Ishikawa (cell line): ENCODE measurements at regions not wholly inside any gene's neighbourhood (a gene's known extent, or its start where the extent isn't known, plus 50 kb on each side); places are given as distances from the start of the nearest gene placed in this dataset.

Experiments used
- CEBPB ChIP-seq: IDR thresholded peaks from 2 replicates; pipeline ENCODE4 v1.6.1; 2012
- CREB1 ChIP-seq: IDR thresholded peaks from 2 replicates; pipeline ENCODE4 v1.6.1; 2012; ENCODE audit warnings: low read depth
- EGR1 ChIP-seq: IDR thresholded peaks from 2 replicates; pipeline ENCODE4 v1.6.1; 2012
- EP300 ChIP-seq: IDR thresholded peaks from 2 replicates; pipeline ENCODE4 v1.6.1; 2012; ENCODE audit warnings: borderline replicate concordance
- FOXM1 ChIP-seq: IDR thresholded peaks from 2 replicates; pipeline ENCODE4 v1.6.1; 2012; ENCODE audit warnings: low read depth, borderline replicate concordance
- MAX ChIP-seq: IDR thresholded peaks from 2 replicates; pipeline ENCODE4 v1.6.1; 2012
- NFIC ChIP-seq: IDR thresholded peaks from 2 replicates; pipeline ENCODE4 v1.6.1; 2012
- RAD21 ChIP-seq: IDR thresholded peaks from 2 replicates; pipeline ENCODE4 v1.6.1; 2012; ENCODE audit warnings: low read depth
- REST ChIP-seq: IDR thresholded peaks from 2 replicates; pipeline ENCODE4 v1.6.1; 2012; ENCODE audit warnings: low read depth, mild to moderate bottlenecking
- TAF1 ChIP-seq: IDR thresholded peaks from 2 replicates; pipeline ENCODE4 v1.6.1; 2012; ENCODE audit warnings: low read depth, mild to moderate bottlenecking
- TCF12 ChIP-seq: IDR thresholded peaks from 2 replicates; pipeline ENCODE4 v1.6.1; 2012; ENCODE audit warnings: low read depth
- USF1 ChIP-seq: IDR thresholded peaks from 2 replicates; pipeline ENCODE4 v1.6.1; 2012
- YY1 ChIP-seq: IDR thresholded peaks from 2 replicates; pipeline ENCODE4 v1.6.1; 2012; ENCODE audit warnings: low read depth
- ZBTB7A ChIP-seq: IDR thresholded peaks from 2 replicates; pipeline ENCODE4 v1.6.1; 2012; ENCODE audit warnings: low read depth

- TF ChIP-seq CREB1 (no peak), EGR1 (no peak), CEBPB (no peak), EP300 (no peak), FOXM1 (no peak), MAX (no peak), YY1 (no peak), REST (no peak), TAF1 (no peak), ZBTB7A (no peak), USF1 (no peak)
These were observed 160.5 kb upstream of the MMS22L start for GRCh38 chr6:97443408-97444080.

- no peak for TF ChIP-seq FOXM1
- no peak for TF ChIP-seq MAX
- TF ChIP-seq EP300, result no peak
- no peak for TF ChIP-seq YY1
- TF ChIP-seq CREB1, result no peak
- no peak for TF ChIP-seq USF1
- TF ChIP-seq CEBPB, result no peak
- TF ChIP-seq NFIC, result no peak
These were observed 162.4 kb upstream of the MMS22L start for GRCh38 chr6:97445407-97445806.

- TF ChIP-seq REST (no peak), YY1 (no peak), EP300 (no peak), FOXM1 (no peak), USF1 (no peak), RAD21 (no peak), CEBPB (no peak), ZBTB7A (no peak), TAF1 (no peak), NFIC (no peak), MAX (no peak), TCF12 (no peak)
These were observed 166.5 kb upstream of the MMS22L start for GRCh38 chr6:97449444-97449966.

GRCh38 chr6:97450087-97450486, 167.1 kb upstream of the MMS22L start:
- TF ChIP-seq EP300 (no peak), NFIC (no peak), TCF12 (no peak), ZBTB7A (no peak), REST (no peak), EGR1 (no peak), MAX (no peak), FOXM1 (no peak)
